WI38 (cell line): ENCODE measurements at regions not wholly inside any gene's neighbourhood (a gene's known extent, or its start where the extent isn't known, plus 50 kb on each side); places are given as distances from the start of the nearest gene placed in this dataset.
"Not testable (repeated sequence)": the region's sequence is repeated elsewhere in the genome, so short reads cannot be mapped to it uniquely, and the experiment has no call there.

Source experiments
- H3K4me3 ChIP-seq: 2 replicates; pipeline ENCODE4 v1.5.1; 2011; ENCODE audit warnings: low read depth, mild to moderate bottlenecking, control low read depth, low read length
- CTCF ChIP-seq: IDR thresholded peaks from 2 replicates; pipeline ENCODE4 v1.5.1; 2012; ENCODE audit warnings: low read depth, mild to moderate bottlenecking, control low read depth, low read length

- H3K4me3 ChIP-seq, result no peak overlapping the region
- no peak for TF ChIP-seq CTCF
Observed at GRCh38 chr13:46468570-46469463, 81.8 kb upstream of the RUBCNL start.

- not testable (repeated sequence) for H3K4me3 ChIP-seq
Observed at GRCh38 chr13:46467694-46468093, 80.6 kb upstream of the RUBCNL start.

GRCh38 chr13:46466074-46466473 lies 79.0 kb upstream of the RUBCNL start:
- H3K4me3 ChIP-seq, result not testable (repeated sequence)

- no peak for TF ChIP-seq CTCF
Observed at GRCh38 chr13:46463719-46464118, 76.7 kb upstream of the RUBCNL start.

GRCh38 chr13:46460223-46460622 lies 73.2 kb upstream of the RUBCNL start:
- not testable (repeated sequence) for H3K4me3 ChIP-seq

More at GRCh38 chr13:46463719-46464118, 76.7 kb upstream of the RUBCNL start:
- no peak overlapping the region for H3K4me3 ChIP-seq

- H3K4me3 ChIP-seq, result not testable (repeated sequence)
Observed at GRCh38 chr13:46457255-46457654, 70.2 kb upstream of the RUBCNL start.

- not testable (repeated sequence) for H3K4me3 ChIP-seq
Observed at GRCh38 chr13:46455924-46456323, 68.9 kb upstream of the RUBCNL start.

GRCh38 chr13:46451145-46451544 lies 64.1 kb upstream of the RUBCNL start:
- not testable (repeated sequence) for H3K4me3 ChIP-seq

- not testable (repeated sequence) for H3K4me3 ChIP-seq
Observed at GRCh38 chr13:46449949-46450348, 62.9 kb upstream of the RUBCNL start.

GRCh38 chr13:46448148-46448547 lies 61.1 kb upstream of the RUBCNL start:
- not testable (repeated sequence) for H3K4me3 ChIP-seq

- H3K4me3 ChIP-seq, result not testable (repeated sequence)
Observed at GRCh38 chr13:46437808-46438404, 50.9 kb upstream of the RUBCNL start.
